Fibroblast of lung (primary cell): ENCODE measurements at regions not wholly inside any gene's neighbourhood (a gene's known extent, or its start where the extent isn't known, plus 50 kb on each side); places are given as distances from the start of the nearest gene placed in this dataset.

ENCODE experiments used
- DNase-seq, 2 donors: peaks; one replicate each; pipeline versions ENCODE4 v3.0.0 to v3.0.0-alpha.2; 2010; ENCODE audit warnings: low read depth in 2 of 2
- H2AFZ ChIP-seq: 2 replicates; pipeline ENCODE4 v1.5.1; 2012; ENCODE audit warnings: low read length, control low read depth, inconsistent platforms
- H3K27ac ChIP-seq: 2 replicates; pipeline ENCODE4 v1.5.1; 2011; ENCODE audit warnings: low read length, control low read depth; ENCODE audit not compliant: insufficient read depth
- H3K27me3 ChIP-seq: 2 replicates; pipeline ENCODE4 v1.5.1; 2011; ENCODE audit warnings: mild to moderate bottlenecking, low read length; ENCODE audit not compliant: control insufficient read depth, insufficient read depth
- H3K36me3 ChIP-seq: 2 replicates; pipeline ENCODE4 v1.5.1; 2011; ENCODE audit warnings: low read length; ENCODE audit not compliant: control insufficient read depth, insufficient read depth
- H3K4me1 ChIP-seq: 2 replicates; pipeline ENCODE4 v1.5.1; 2011; ENCODE audit warnings: low read length; ENCODE audit not compliant: control insufficient read depth, insufficient read depth; ENCODE audit errors: extremely low read depth
- H3K4me2 ChIP-seq: 2 replicates; pipeline ENCODE4 v1.5.1; 2011; ENCODE audit warnings: low read length, control low read depth; ENCODE audit not compliant: insufficient read depth; ENCODE audit errors: extremely low read depth
- H3K4me3 ChIP-seq, 4 experiments: fragments of 200-600 bp in 1 of 4; sonication (generic) in 1 of 4; replicated peaks in 1 of 4; 2 replicates each; pipeline ENCODE4 v1.5.1; 2011 to 2016; ENCODE audit warnings: low read length in 4 of 4, low read depth in 3 of 4, mild to moderate bottlenecking in 3 of 4, control low read depth in 2 of 4, inconsistent platforms in 1 of 4, mixed read lengths in 1 of 4; ENCODE audit not compliant: insufficient read depth in 1 of 4; ENCODE audit errors: control extremely low read depth in 1 of 4
- H3K79me2 ChIP-seq: 2 replicates; pipeline ENCODE4 v1.5.1; 2012; ENCODE audit warnings: mild to moderate bottlenecking, low read length, inconsistent platforms; ENCODE audit not compliant: control insufficient read depth, insufficient read depth
- H3K9ac ChIP-seq: 2 replicates; pipeline ENCODE4 v1.5.1; 2011; ENCODE audit warnings: mild to moderate bottlenecking, low read length, control low read depth; ENCODE audit not compliant: insufficient read depth
- H3K9me3 ChIP-seq: 2 replicates; pipeline ENCODE4 v1.5.1; 2012; ENCODE audit warnings: low read depth, low read length; ENCODE audit not compliant: control insufficient read depth, insufficient read depth
- H4K20me1 ChIP-seq: 2 replicates; pipeline ENCODE4 v1.5.1; 2011; ENCODE audit warnings: low read length; ENCODE audit not compliant: control insufficient read depth, insufficient read depth; ENCODE audit errors: extremely low read depth
- CTCF ChIP-seq, 2 donors: IDR thresholded peaks in 1 of 2; conservative IDR thresholded peaks in 1 of 2; 1 replicate in 1 of 2; 2 replicates in 1 of 2; pipeline ENCODE4 v1.5.1; 2011 to 2012; ENCODE audit warnings: low read length in 2 of 2, control low read depth in 1 of 2, inconsistent platforms in 1 of 2, low read depth in 1 of 2, mild to moderate bottlenecking in 1 of 2
- EZH2 ChIP-seq: IDR thresholded peaks from 2 replicates; pipeline ENCODE4 v1.5.1; 2012; ENCODE audit warnings: low read length, control low read depth, mild to moderate bottlenecking; ENCODE audit errors: missing control alignments

- Histone ChIP-seq H4K20me1 (no peaks in the 10 kb centered on the region), H2AFZ (no peak overlapping the region), H3K9me3 (no peaks in the 10 kb centered on the region), H3K4me2 (no peak overlapping the region), H3K4me3 (peak overlapping the region in 1 of 4 experiments; percentile 39), H3K9ac (no peak overlapping the region), H3K79me2 (no peaks in the 10 kb centered on the region), H3K4me1 (no peaks in the 10 kb centered on the region), H3K27ac (no peak overlapping the region), H3K36me3 (no peaks in the 10 kb centered on the region), H3K27me3 (no peaks in the 10 kb centered on the region)
- no peak for DNase-seq
- no peak for TF ChIP-seq CTCF (conservative IDR thresholded peaks at IDR 0.05 in 1 of 2, IDR thresholded peaks at IDR 0.05 in 1 of 2; ENCODE audit: low read depth in 1 of 2, low read length in 2 of 2)
- TF ChIP-seq EZH2: no peak
Observed at GRCh38 chr5:101370181-101370580, 467.1 kb upstream of the ST8SIA4 start.

GRCh38 chr5:101364469-101364868, 461.4 kb upstream of the ST8SIA4 start:
- DNase-seq: peak; percentile 1 to 12
- Histone ChIP-seq H3K36me3 (no peaks in the 10 kb centered on the region), H3K9ac (no peak overlapping the region), H2AFZ (no peak overlapping the region), H3K27ac (no peak overlapping the region), H4K20me1 (no peaks in the 10 kb centered on the region), H3K4me3 (no peak overlapping the region), H3K9me3 (no peaks in the 10 kb centered on the region), H3K4me1 (no peaks in the 10 kb centered on the region), H3K79me2 (no peaks in the 10 kb centered on the region), H3K27me3 (no peaks in the 10 kb centered on the region), H3K4me2 (no peak overlapping the region)
- TF ChIP-seq EZH2 (no peak), CTCF (conservative IDR thresholded peaks at IDR 0.05 in 1 of 2, IDR thresholded peaks at IDR 0.05 in 1 of 2; ENCODE audit: low read depth in 1 of 2, low read length in 2 of 2) (no peak)

GRCh38 chr5:101362067-101362466, 459.0 kb upstream of the ST8SIA4 start:
- Histone ChIP-seq H3K27me3 (no peaks in the 10 kb centered on the region), H3K9ac (no peak overlapping the region), H3K27ac (no peak overlapping the region), H3K79me2 (no peaks in the 10 kb centered on the region), H2AFZ (no peak overlapping the region), H3K36me3 (no peaks in the 10 kb centered on the region), H3K4me2 (no peak overlapping the region), H4K20me1 (no peaks in the 10 kb centered on the region), H3K4me1 (no peaks in the 10 kb centered on the region), H3K9me3 (no peaks in the 10 kb centered on the region), H3K4me3 (no peak overlapping the region)
- TF ChIP-seq EZH2: no peak
- no peak for TF ChIP-seq CTCF (conservative IDR thresholded peaks at IDR 0.05 in 1 of 2, IDR thresholded peaks at IDR 0.05 in 1 of 2; ENCODE audit: low read depth in 1 of 2, low read length in 2 of 2)
- no peak for DNase-seq
